Upper lobe of left lung (tissue), 4 donors: ENCODE measurements at regions not wholly inside any gene's neighbourhood (a gene's known extent, or its start where the extent isn't known, plus 50 kb on each side); places are given as distances from the start of the nearest gene placed in this dataset.

ENCODE experiments used
- CTCF ChIP-seq, 6 experiments: fragments of 450-650 bp in 4 of 6; fragments of 200-600 bp in 2 of 6; sonication (generic) in 2 of 6; IDR thresholded peaks; one replicate each; pipeline ENCODE4 v1.5.1; 2016 to 2019; ENCODE audit warnings: antibody characterized with exemption in 6 of 6
- POLR2A ChIP-seq, 4 donors: fragments of 450-650 bp; IDR thresholded peaks; one replicate each; pipeline ENCODE4 v1.5.1; 2016 to 2017; ENCODE audit warnings: antibody characterized with exemption in 4 of 4, mild to moderate bottlenecking in 2 of 4
- POLR2AphosphoS5 ChIP-seq, 2 donors: sonication (generic); formaldehyde crosslinking; IDR thresholded peaks; one replicate each; pipeline ENCODE4 v1.5.1; 2017; ENCODE audit warnings: antibody characterized with exemption in 2 of 2

- no peak for TF ChIP-seq POLR2A (IDR thresholded peaks at IDR 0.05)
- TF ChIP-seq CTCF (IDR thresholded peaks at IDR 0.05), result no peak
- TF ChIP-seq POLR2AphosphoS5 (IDR thresholded peaks at IDR 0.05), result no peak
Measured at GRCh38 chr5:24909210-24909609, 264.4 kb upstream of the CDH10 start.
